HL-60 (cell line): ENCODE measurements at regions not wholly inside any gene's neighbourhood (a gene's known extent, or its start where the extent isn't known, plus 50 kb on each side); places are given as distances from the start of the nearest gene placed in this dataset.

ENCODE experiments used
- SPI1 ChIP-seq: IDR thresholded peaks from 2 replicates; pipeline ENCODE4 v1.6.1; 2012; ENCODE audit warnings: low read depth, mild to moderate bottlenecking, borderline replicate concordance
- TF ChIP-seq, protein P1 (sequence below): IDR thresholded peaks from one replicate; pipeline ENCODE4 v1.5.1; 2011; ENCODE audit warnings: low read length, control low read depth, inconsistent platforms; ENCODE audit not compliant: insufficient read depth
- TF ChIP-seq, protein P2 (sequence below): IDR thresholded peaks from 2 replicates; pipeline ENCODE4 v1.6.1; 2012; ENCODE audit warnings: low read depth; ENCODE audit not compliant: insufficient replicate concordance

GRCh38 chr1:219806642-219807041, 121.7 kb downstream of the SLC30A10 start:
- TF ChIP-seq, protein P1, sequence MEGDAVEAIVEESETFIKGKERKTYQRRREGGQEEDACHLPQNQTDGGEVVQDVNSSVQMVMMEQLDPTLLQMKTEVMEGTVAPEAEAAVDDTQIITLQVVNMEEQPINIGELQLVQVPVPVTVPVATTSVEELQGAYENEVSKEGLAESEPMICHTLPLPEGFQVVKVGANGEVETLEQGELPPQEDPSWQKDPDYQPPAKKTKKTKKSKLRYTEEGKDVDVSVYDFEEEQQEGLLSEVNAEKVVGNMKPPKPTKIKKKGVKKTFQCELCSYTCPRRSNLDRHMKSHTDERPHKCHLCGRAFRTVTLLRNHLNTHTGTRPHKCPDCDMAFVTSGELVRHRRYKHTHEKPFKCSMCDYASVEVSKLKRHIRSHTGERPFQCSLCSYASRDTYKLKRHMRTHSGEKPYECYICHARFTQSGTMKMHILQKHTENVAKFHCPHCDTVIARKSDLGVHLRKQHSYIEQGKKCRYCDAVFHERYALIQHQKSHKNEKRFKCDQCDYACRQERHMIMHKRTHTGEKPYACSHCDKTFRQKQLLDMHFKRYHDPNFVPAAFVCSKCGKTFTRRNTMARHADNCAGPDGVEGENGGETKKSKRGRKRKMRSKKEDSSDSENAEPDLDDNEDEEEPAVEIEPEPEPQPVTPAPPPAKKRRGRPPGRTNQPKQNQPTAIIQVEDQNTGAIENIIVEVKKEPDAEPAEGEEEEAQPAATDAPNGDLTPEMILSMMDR, result no peak
- TF ChIP-seq, protein P2, sequence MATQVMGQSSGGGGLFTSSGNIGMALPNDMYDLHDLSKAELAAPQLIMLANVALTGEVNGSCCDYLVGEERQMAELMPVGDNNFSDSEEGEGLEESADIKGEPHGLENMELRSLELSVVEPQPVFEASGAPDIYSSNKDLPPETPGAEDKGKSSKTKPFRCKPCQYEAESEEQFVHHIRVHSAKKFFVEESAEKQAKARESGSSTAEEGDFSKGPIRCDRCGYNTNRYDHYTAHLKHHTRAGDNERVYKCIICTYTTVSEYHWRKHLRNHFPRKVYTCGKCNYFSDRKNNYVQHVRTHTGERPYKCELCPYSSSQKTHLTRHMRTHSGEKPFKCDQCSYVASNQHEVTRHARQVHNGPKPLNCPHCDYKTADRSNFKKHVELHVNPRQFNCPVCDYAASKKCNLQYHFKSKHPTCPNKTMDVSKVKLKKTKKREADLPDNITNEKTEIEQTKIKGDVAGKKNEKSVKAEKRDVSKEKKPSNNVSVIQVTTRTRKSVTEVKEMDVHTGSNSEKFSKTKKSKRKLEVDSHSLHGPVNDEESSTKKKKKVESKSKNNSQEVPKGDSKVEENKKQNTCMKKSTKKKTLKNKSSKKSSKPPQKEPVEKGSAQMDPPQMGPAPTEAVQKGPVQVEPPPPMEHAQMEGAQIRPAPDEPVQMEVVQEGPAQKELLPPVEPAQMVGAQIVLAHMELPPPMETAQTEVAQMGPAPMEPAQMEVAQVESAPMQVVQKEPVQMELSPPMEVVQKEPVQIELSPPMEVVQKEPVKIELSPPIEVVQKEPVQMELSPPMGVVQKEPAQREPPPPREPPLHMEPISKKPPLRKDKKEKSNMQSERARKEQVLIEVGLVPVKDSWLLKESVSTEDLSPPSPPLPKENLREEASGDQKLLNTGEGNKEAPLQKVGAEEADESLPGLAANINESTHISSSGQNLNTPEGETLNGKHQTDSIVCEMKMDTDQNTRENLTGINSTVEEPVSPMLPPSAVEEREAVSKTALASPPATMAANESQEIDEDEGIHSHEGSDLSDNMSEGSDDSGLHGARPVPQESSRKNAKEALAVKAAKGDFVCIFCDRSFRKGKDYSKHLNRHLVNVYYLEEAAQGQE, result no peak
- TF ChIP-seq SPI1, result no peak
